Astrocyte of the cerebellum (primary cell): ENCODE measurements at regions not wholly inside any gene's neighbourhood (a gene's known extent, or its start where the extent isn't known, plus 50 kb on each side); places are given as distances from the start of the nearest gene placed in this dataset.
"Not testable (repeated sequence)": the region's sequence is repeated elsewhere in the genome, so short reads cannot be mapped to it uniquely, and the experiment has no call there.

Source experiments
- DNase-seq: peaks from one replicate; pipeline ENCODE4 v3.0.0-alpha.2; 2011; ENCODE audit warnings: low read depth
- H3K4me3 ChIP-seq: 2 replicates; pipeline ENCODE4 v1.5.1; 2011; ENCODE audit warnings: mild to moderate bottlenecking, low read depth, low read length, moderate library complexity
- CTCF ChIP-seq: IDR thresholded peaks from 2 replicates; pipeline ENCODE4 v1.5.1; 2012; ENCODE audit warnings: low read length, low read depth, moderate library complexity, mild to moderate bottlenecking; ENCODE audit errors: missing control alignments
- in situ Hi-C: cut with HindIII; loops from 2 replicates; pipeline ENCODE4 v1.10.0; 2017; ENCODE audit warnings: low sequenced_read_pairs

GRCh38 chr7:131077735-131078134 lies 249.9 kb upstream of the MKLN1 start:
- TF ChIP-seq CTCF, result no peak
- DNase-seq, result no peak
- no peak overlapping the region for H3K4me3 ChIP-seq
- in situ Hi-C loops, result no loop called here

GRCh38 chr7:131080754-131081153 lies 246.9 kb upstream of the MKLN1 start:
- no peak overlapping the region for H3K4me3 ChIP-seq
- in situ Hi-C loops, result no loop called here
- no peak for DNase-seq
- TF ChIP-seq CTCF, result no peak

GRCh38 chr7:131081308-131081707 lies 246.4 kb upstream of the MKLN1 start:
- DNase-seq, result no peak
- H3K4me3 ChIP-seq, result no peak overlapping the region
- in situ Hi-C loops, result no loop called here
- no peak for TF ChIP-seq CTCF

GRCh38 chr7:131083781-131084180 lies 243.9 kb upstream of the MKLN1 start:
- in situ Hi-C loops, result no loop called here
- H3K4me3 ChIP-seq, result no peak overlapping the region
- TF ChIP-seq CTCF, result no peak
- DNase-seq, result no peak

- DNase-seq, in situ Hi-C loops: not testable (repeated sequence)
Observed at GRCh38 chr7:131084336-131084735, 243.3 kb upstream of the MKLN1 start.

GRCh38 chr7:131087756-131088658 lies 239.7 kb upstream of the MKLN1 start:
- no peak for DNase-seq
- no peak for TF ChIP-seq CTCF
- in situ Hi-C loops, result no loop called here
- H3K4me3 ChIP-seq, result no peak overlapping the region

More at GRCh38 chr7:131084336-131084735, 243.3 kb upstream of the MKLN1 start:
- H3K4me3 ChIP-seq, result not testable (repeated sequence)

- H3K4me3 ChIP-seq, result no peak overlapping the region
- DNase-seq, result no peak
- in situ Hi-C loops, result loop anchor here (5.0 kb wide), 1 partner anchor 33 kb away; no protein-coding TSS in a partner anchor
- no peak for TF ChIP-seq CTCF
Observed at GRCh38 chr7:131090188-131090587, 237.5 kb upstream of the MKLN1 start.
